Psoas muscle (tissue), 7 donors: ENCODE measurements at regions not wholly inside any gene's neighbourhood (a gene's known extent, or its start where the extent isn't known, plus 50 kb on each side); places are given as distances from the start of the nearest gene placed in this dataset.

Source experiments
- ATAC-seq, 4 donors: fragments of 200-7000 bp; cut with Tn5 transposase; one replicate each; pipeline ENCODE4 v1.9.1; 2020; ENCODE audit warnings: moderate library complexity in 3 of 4, mild to moderate bottlenecking in 2 of 4
- DNase-seq, 2 donors: peaks; one replicate each; pipeline ENCODE4 v3.0.0-alpha.2; 2020
- H3K27ac ChIP-seq: fragments of 200-600 bp; one replicate; pipeline ENCODE4 v1.8.0; 2022
- H3K27me3 ChIP-seq, 3 donors: fragments of 200-600 bp in 1 of 3; one replicate each; pipeline versions ENCODE4 v1.6.1 to v1.8.0; 2013 to 2022; ENCODE audit warnings: low read length in 2 of 3, mild to moderate bottlenecking in 2 of 3, moderate library complexity in 1 of 3; ENCODE audit not compliant: insufficient read depth in 3 of 3
- H3K36me3 ChIP-seq, 2 donors: fragments of 200-600 bp in 1 of 2; one replicate each; pipeline versions ENCODE4 v1.6.1 to v1.8.0; 2013 to 2022; ENCODE audit warnings: low read depth in 1 of 2, mild to moderate bottlenecking in 1 of 2, moderate library complexity in 1 of 2; ENCODE audit not compliant: insufficient read depth in 1 of 2
- H3K4me1 ChIP-seq: fragments of 200-600 bp; one replicate; pipeline ENCODE4 v1.8.0; 2022
- H3K4me3 ChIP-seq: fragments of 200-600 bp; one replicate; pipeline ENCODE4 v1.8.0; 2022; ENCODE audit warnings: mild to moderate bottlenecking
- H3K9me3 ChIP-seq: fragments of 200-600 bp; one replicate; pipeline ENCODE4 v1.8.0; 2022
- CTCF ChIP-seq: fragments of 200-600 bp; IDR thresholded peaks from one replicate; pipeline ENCODE4 v1.8.0; 2022; ENCODE audit warnings: antibody characterized with exemption
- WGBS, 3 donors: extraction: QIAGEN DNeasy Blood & Tissue Kit; methylation state at CpG; one replicate each; pipeline versions ENCODE4 v1.1.6 to v1.1.7; 2013; 5-methylcytosine and 5-hydroxymethylcytosine counted together
- intact Hi-C, 2 donors: fragments of 100-400 bp; cut with DNase I; formaldehyde crosslinking; loops; one replicate each; pipeline versions ENCODE4 v1.11.0 to v1.14.2; 2022
- donor health status: healthy with polysubstance abuse.
- donor health status: DM: no; HTN: no; CAD: no; lungs with moderate emphysema.
- donor health status: Bipolar disorder and iron deficiency.
- donor health status: healthy.
- donor health status: DM: yes; HTN: yes; CAD: no.
- donor health status: DM: no; HTN: no; CAD: no.
- donor health status: DM: yes; HTN: yes; CAD: no.

- no peaks in the 10 kb centered on the region for H3K36me3 ChIP-seq
- H3K4me3 ChIP-seq = no peak overlapping the region
- TF ChIP-seq CTCF = no peak
- DNase-seq (no peak), ATAC-seq (no peak)
- intact Hi-C loops = no loop called here
- no peak overlapping the region for H3K27ac ChIP-seq
- 86 to 88% (median 87%) methylated on average over 16 of the region's 16 CpGs for WGBS, 3 donors
- no peaks in the 10 kb centered on the region for H3K4me1 ChIP-seq
- H3K27me3 ChIP-seq = no peaks in the 10 kb centered on the region
- H3K9me3 ChIP-seq = no peaks in the 10 kb centered on the region
These were observed 406.6 kb downstream of the FAM170A start for GRCh38 chr5:120035815-120036577.

DNA sequence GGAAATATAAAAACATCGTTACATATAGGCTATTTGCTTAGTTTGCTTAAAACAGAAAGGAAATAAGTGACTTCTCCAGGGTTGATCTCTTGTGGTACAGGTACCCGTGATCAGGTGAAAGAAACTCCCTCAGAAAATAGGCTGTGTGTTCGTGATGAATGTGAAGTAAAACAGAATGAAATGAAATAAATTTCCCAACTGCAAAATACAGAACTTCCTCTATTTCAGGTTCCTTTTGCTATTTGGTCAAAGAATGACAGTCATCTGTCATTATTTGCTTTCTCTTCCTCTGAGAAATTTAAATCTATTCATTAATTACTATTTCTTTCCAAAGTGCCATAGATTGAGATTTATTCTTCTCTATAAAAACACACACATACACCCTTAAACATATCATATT is 408.1 kb downstream of the FAM170A start:
- Histone ChIP-seq H3K4me3 (no peak overlapping the region), H3K9me3 (no peaks in the 10 kb centered on the region), H3K4me1 (no peaks in the 10 kb centered on the region), H3K27me3 (no peaks in the 10 kb centered on the region), H3K36me3 (no peaks in the 10 kb centered on the region), H3K27ac (no peak overlapping the region)
- intact Hi-C loops = no loop called here
- DNase-seq (no peak), ATAC-seq (no peak)
- TF ChIP-seq CTCF = no peak
- WGBS, 3 donors = 71 to 72% (median 72%) methylated on average over 3 of the region's 3 CpGs

DNA sequence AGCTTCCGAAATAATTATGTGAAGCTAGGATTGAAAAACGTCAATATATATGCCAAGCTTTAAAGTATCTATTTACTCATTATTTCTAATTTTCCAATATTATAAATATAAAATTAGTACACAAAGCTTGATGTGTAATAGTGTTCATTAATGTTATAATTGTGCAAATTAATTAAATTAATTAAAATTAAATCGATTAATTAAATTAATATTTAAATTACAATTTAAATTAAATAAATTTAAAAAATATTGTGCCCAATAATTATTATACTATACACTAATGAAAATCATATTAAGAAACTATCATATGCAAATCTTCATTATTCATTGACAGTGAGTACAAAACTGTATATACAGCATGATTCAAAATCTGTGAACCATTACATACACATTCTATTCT is 409.8 kb downstream of the FAM170A start:
- no peak for TF ChIP-seq CTCF
- intact Hi-C loops = no loop called here
- Histone ChIP-seq H3K9me3 (no peaks in the 10 kb centered on the region), H3K36me3 (no peaks in the 10 kb centered on the region), H3K27me3 (no peaks in the 10 kb centered on the region), H3K27ac (no peak overlapping the region), H3K4me3 (no peak overlapping the region), H3K4me1 (no peaks in the 10 kb centered on the region)
- WGBS, 3 donors = 79 to 92% (median 80%) methylated on average over 3 of the region's 3 CpGs
- ATAC-seq (no peak), DNase-seq (no peak)

GRCh38 chr5:120043431-120043830 is 414.1 kb downstream of the FAM170A start:
- intact Hi-C loops = no loop called here
- DNase-seq (no peak), ATAC-seq (no peak)
- Histone ChIP-seq H3K27ac (no peak overlapping the region), H3K4me1 (no peaks in the 10 kb centered on the region), H3K36me3 (no peaks in the 10 kb centered on the region), H3K9me3 (no peaks in the 10 kb centered on the region), H3K4me3 (no peak overlapping the region), H3K27me3 (no peaks in the 10 kb centered on the region)
- no peak for TF ChIP-seq CTCF
